GM12878 (cell line): ENCODE measurements at regions not wholly inside any gene's neighbourhood (a gene's known extent, or its start where the extent isn't known, plus 50 kb on each side); places are given as distances from the start of the nearest gene placed in this dataset.

Experiments
- ATAC-seq: fragments of 200-7000 bp; cut with Tn5 transposase; 3 replicates; pipeline ENCODE4 v1.9.1; 2020; ENCODE audit warnings: mild to moderate bottlenecking, moderate library complexity
- BruUV-seq: library from RNA; stranded (reverse); fragments of 400-500 nt; replicated peaks from 2 replicates; lab custom pipeline; 2021; lab: Mats Ljungman, UMichigan
- CTCF ChIA-PET: fragments of 300-600 bp; sonication (Branson Sonifier 250); formaldehyde crosslinking; extraction: SDS; loops from one replicate; lab custom pipeline; 2021; ENCODE audit warnings: inconsistent platforms; lab: Yijun Ruan, JAX
- POLR2A ChIA-PET: fragments of 350-600 bp; formaldehyde crosslinking; extraction: SDS; loops from one replicate; lab custom pipeline; 2021; ENCODE audit warnings: inconsistent platforms; lab: Charles Lee
- RAD21 ChIA-PET: fragments of 300-600 bp; sonication (Branson Sonifier 250); formaldehyde crosslinking; loops from one replicate; lab custom pipeline; 2023; ENCODE audit warnings: antibody characterized with exemption; ENCODE audit not compliant: unreplicated experiment; lab: Charles Lee
- SMC1A ChIA-PET: fragments of 300-600 bp; sonication (Branson Sonifier 250); formaldehyde crosslinking; loops from one replicate; lab custom pipeline; 2023; ENCODE audit not compliant: unreplicated experiment, uncharacterized antibody; lab: Charles Lee
- DNase-seq: peaks from one replicate; pipeline ENCODE4 v3.0.0-alpha.2; 2011; ENCODE audit warnings: low read depth, low spot score
- FAIRE-seq: peaks from 3 replicates; lab custom pipeline; 2011; peaks lifted over from hg19 to GRCh38; lab: Jason Lieb, UNC
- H2AFZ ChIP-seq: 2 replicates; pipeline ENCODE4 v1.6.0; 2011; ENCODE audit warnings: low read depth, low read length, control low read depth; ENCODE audit not compliant: control insufficient read depth
- H3K27ac ChIP-seq: 2 replicates; pipeline ENCODE4 v1.5.1; 2011; ENCODE audit warnings: control low read depth; ENCODE audit not compliant: control insufficient read depth, insufficient read depth
- H3K27me3 ChIP-seq, 2 experiments: replicated peaks in 1 of 2; 2 replicates each; pipeline versions ENCODE4 v1.6.0 to v1.6.1; 2011; ENCODE audit warnings: low read length in 1 of 2; ENCODE audit not compliant: control insufficient read depth in 2 of 2, insufficient read depth in 2 of 2
- H3K36me3 ChIP-seq, 2 experiments: 2 replicates each; pipeline ENCODE4 v1.5.1; 2011; ENCODE audit warnings: low read length in 1 of 2; ENCODE audit not compliant: control insufficient read depth in 2 of 2, insufficient read depth in 2 of 2
- H3K4me1 ChIP-seq: 2 replicates; pipeline ENCODE4 v1.6.1; 2011; ENCODE audit warnings: mild to moderate bottlenecking, low read length, moderate library complexity, mixed read lengths; ENCODE audit not compliant: control insufficient read depth, insufficient read depth
- H3K4me2 ChIP-seq: 2 replicates; pipeline ENCODE4 v1.6.0; 2011; ENCODE audit warnings: control low read depth; ENCODE audit not compliant: control insufficient read depth, insufficient read depth
- H3K4me3 ChIP-seq: fragments of 200-600 bp; sonication (generic); 2 replicates; pipeline ENCODE4 v1.5.1; 2016
- H3K79me2 ChIP-seq: 2 replicates; pipeline ENCODE4 v1.6.0; 2011; ENCODE audit warnings: low read length; ENCODE audit not compliant: control insufficient read depth, insufficient read depth
- H3K9ac ChIP-seq: 2 replicates; pipeline ENCODE4 v1.8.0; 2011; ENCODE audit warnings: low read length, control low read depth, mixed read lengths; ENCODE audit not compliant: control insufficient read depth, insufficient read depth
- H3K9me3 ChIP-seq: replicated peaks from 3 replicates; pipeline ENCODE4 v1.5.1; 2011; ENCODE audit warnings: mild to moderate bottlenecking, low read length; ENCODE audit not compliant: control insufficient read depth, insufficient read depth
- H4K20me1 ChIP-seq: 2 replicates; pipeline ENCODE4 v1.6.0; 2011; ENCODE audit not compliant: control insufficient read depth, insufficient read depth
- BMI1 ChIP-seq: fragments of 450-650 bp; IDR thresholded peaks from 2 replicates; pipeline ENCODE4 v1.6.1; 2016; ENCODE audit warnings: mild to moderate bottlenecking, moderate library complexity, borderline replicate concordance
- CBX5 ChIP-seq: sonication (generic); IDR thresholded peaks from 2 replicates; pipeline ENCODE4 v1.6.1; 2016; ENCODE audit warnings: low read depth, moderate library complexity, mild to moderate bottlenecking, inconsistent platforms
- CUX1 ChIP-seq: IDR thresholded peaks from 2 replicates; pipeline ENCODE4 v1.6.1; 2012; ENCODE audit warnings: improper control_type of control experiment, low read depth, low read length; ENCODE audit not compliant: insufficient replicate concordance
- EP300 ChIP-seq, 2 experiments: fragments of 150-350 bp in 1 of 2; IDR thresholded peaks; 2 replicates each; pipeline ENCODE4 v1.6.1; 2011 to 2012; ENCODE audit warnings: low read depth in 2 of 2, low read length in 2 of 2, borderline replicate concordance in 1 of 2, improper control_type of control experiment in 1 of 2, inconsistent platforms in 1 of 2; ENCODE audit not compliant: control insufficient read depth in 1 of 2
- GABPA ChIP-seq: IDR thresholded peaks from 2 replicates; pipeline ENCODE4 v1.6.1; 2014; ENCODE audit warnings: antibody characterized with exemption, low read depth, mild to moderate bottlenecking, inconsistent platforms
- MTA3 ChIP-seq: IDR thresholded peaks from 2 replicates; pipeline ENCODE4 v1.6.1; 2012; ENCODE audit warnings: low read length, inconsistent platforms, borderline replicate concordance
- NRF1 ChIP-seq: conservative IDR thresholded peaks from 2 replicates; pipeline ENCODE4 v1.6.1; 2011; ENCODE audit warnings: mild to moderate bottlenecking, low read depth, low read length, improper control_type of control experiment
- POU2F2 ChIP-seq: IDR thresholded peaks from 3 replicates; pipeline ENCODE4 v1.6.1; 2011; ENCODE audit warnings: low read depth, mild to moderate bottlenecking, low read length, borderline replicate concordance
- YY1 ChIP-seq: IDR thresholded peaks from 2 replicates; pipeline ENCODE4 v1.6.1; 2011; ENCODE audit warnings: low read depth, mild to moderate bottlenecking, low read length
- WGBS: methylation state at CpG from one replicate; pipeline ENCODE4 v1.1.6; 2016; ENCODE audit warnings: low lambda C conversion rate; ENCODE audit not compliant: insufficient replicate concordance, insufficient coverage; ENCODE audit errors: missing lambda C conversion rate; 5-methylcytosine and 5-hydroxymethylcytosine counted together
- in situ Hi-C: fragments of 300-500 bp; cut with MboI; formaldehyde crosslinking; loops from 9 replicates; pipeline ENCODE4 v1.14.3; 2018; ENCODE audit warnings: mixed read lengths
- intact Hi-C: fragments of 100-400 bp; cut with micrococcal nuclease; formaldehyde crosslinking; loops from one replicate; pipeline ENCODE4 v1.14.2; 2022; ENCODE audit not compliant: unreplicated experiment
- TF ChIP-seq, protein P1 (sequence below), 3 experiments: IDR thresholded peaks in 2 of 3; conservative IDR thresholded peaks in 1 of 3; 2 replicates each; pipeline ENCODE4 v1.5.1; 2011; ENCODE audit warnings: low read depth in 3 of 3, low read length in 3 of 3, mild to moderate bottlenecking in 3 of 3, control low read depth in 2 of 3, moderate library complexity in 2 of 3, inconsistent platforms in 1 of 3, mixed read lengths in 1 of 3; ENCODE audit not compliant: control insufficient read depth in 2 of 3, insufficient read depth in 1 of 3; ENCODE audit errors: extremely low read depth in 1 of 3
- TF ChIP-seq, protein P2 (sequence below): fragments of 450-650 bp; IDR thresholded peaks from 2 replicates; pipeline ENCODE4 v1.6.1; 2016; ENCODE audit warnings: mild to moderate bottlenecking, moderate library complexity, borderline replicate concordance

DNA sequence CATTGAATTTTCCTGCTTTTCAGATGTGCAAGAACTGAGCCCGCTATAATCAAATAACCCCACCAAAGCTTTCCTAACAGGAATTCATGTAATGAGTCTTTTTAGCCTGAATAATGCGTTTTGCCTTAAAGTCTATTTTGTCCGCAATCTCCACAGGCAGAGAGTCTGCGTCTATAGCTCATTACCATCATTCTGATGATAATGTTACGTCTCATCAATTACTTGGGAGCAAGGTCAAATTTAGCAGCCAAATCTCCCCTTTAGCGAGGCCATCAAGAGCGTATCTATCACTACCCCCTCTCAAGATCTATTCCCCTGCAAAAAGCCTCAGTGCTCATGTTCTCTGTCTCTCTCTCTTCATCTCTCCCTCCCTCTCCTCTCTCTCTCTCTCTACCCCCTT is 416.1 kb downstream of the ZSWIM6 start (continued):
- TF ChIP-seq CUX1 (no peak), NRF1 (no peak)
- TF ChIP-seq, all 136 proteins: peak for 0

DNA sequence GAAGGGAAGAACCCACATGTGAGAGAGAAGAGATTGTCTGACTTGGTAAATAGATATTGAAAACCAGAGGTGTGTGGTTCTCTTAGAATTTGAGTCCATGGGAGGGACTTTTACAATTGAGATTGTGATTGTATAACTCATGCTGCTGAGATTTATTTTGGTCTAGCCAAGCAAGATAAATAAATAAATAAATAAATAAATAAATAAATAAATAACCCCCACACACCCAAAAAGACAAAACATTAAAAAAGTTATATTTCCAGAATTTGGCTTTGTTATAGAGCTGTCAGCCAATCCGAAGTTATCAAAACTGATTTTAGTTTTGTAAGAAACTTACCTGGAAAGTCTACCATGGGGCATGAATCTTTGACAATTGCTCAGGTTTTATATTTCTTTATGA is 416.6 kb downstream of the ZSWIM6 start:
- Histone ChIP-seq H4K20me1 (no peaks in the 10 kb centered on the region), H3K9ac (no peak overlapping the region), H2AFZ (no peak overlapping the region), H3K4me2 (no peak overlapping the region), H3K79me2 (no peaks in the 10 kb centered on the region), H3K36me3 (no peaks in the 10 kb centered on the region), H3K9me3 (no peaks in the 10 kb centered on the region), H3K27ac (no peak overlapping the region), H3K4me1 (no peaks in the 10 kb centered on the region), H3K27me3 (no peaks in the 10 kb centered on the region), H3K4me3 (no peak overlapping the region)
- RAD21 ChIA-PET = no interaction called here
- CTCF ChIA-PET = no interaction called here
- POLR2A ChIA-PET = no interaction called here
- WGBS = 50% methylated on average over 1 of the region's 1 CpG
- no TSS peak for BruUV-seq
- no peak for FAIRE-seq
- intact Hi-C loops (no loop called here), in situ Hi-C loops (no loop called here)
- no peak for ATAC-seq
- DNase-seq = no peak
- SMC1A ChIA-PET = no interaction called here
- no peak for TF ChIP-seq BMI1
- TF ChIP-seq EP300 (IDR thresholded peaks at IDR 0.05; ENCODE audit: borderline replicate concordance in 1 of 2, control insufficient read depth in 1 of 2, low read depth in 2 of 2, low read length in 2 of 2) = no peak
- TF ChIP-seq POU2F2 = no peak
- TF ChIP-seq, protein P1, sequence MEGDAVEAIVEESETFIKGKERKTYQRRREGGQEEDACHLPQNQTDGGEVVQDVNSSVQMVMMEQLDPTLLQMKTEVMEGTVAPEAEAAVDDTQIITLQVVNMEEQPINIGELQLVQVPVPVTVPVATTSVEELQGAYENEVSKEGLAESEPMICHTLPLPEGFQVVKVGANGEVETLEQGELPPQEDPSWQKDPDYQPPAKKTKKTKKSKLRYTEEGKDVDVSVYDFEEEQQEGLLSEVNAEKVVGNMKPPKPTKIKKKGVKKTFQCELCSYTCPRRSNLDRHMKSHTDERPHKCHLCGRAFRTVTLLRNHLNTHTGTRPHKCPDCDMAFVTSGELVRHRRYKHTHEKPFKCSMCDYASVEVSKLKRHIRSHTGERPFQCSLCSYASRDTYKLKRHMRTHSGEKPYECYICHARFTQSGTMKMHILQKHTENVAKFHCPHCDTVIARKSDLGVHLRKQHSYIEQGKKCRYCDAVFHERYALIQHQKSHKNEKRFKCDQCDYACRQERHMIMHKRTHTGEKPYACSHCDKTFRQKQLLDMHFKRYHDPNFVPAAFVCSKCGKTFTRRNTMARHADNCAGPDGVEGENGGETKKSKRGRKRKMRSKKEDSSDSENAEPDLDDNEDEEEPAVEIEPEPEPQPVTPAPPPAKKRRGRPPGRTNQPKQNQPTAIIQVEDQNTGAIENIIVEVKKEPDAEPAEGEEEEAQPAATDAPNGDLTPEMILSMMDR (IDR thresholded peaks at IDR 0.05 in 2 of 3, conservative IDR thresholded peaks at IDR 0.05 in 1 of 3; ENCODE audit: control insufficient read depth in 2 of 3, extremely low read depth in 1 of 3, insufficient read depth in 1 of 3, low read depth in 3 of 3, low read length in 3 of 3) = no peak
- TF ChIP-seq NRF1 = no peak
- no peak for TF ChIP-seq GABPA
- TF ChIP-seq, protein P2, sequence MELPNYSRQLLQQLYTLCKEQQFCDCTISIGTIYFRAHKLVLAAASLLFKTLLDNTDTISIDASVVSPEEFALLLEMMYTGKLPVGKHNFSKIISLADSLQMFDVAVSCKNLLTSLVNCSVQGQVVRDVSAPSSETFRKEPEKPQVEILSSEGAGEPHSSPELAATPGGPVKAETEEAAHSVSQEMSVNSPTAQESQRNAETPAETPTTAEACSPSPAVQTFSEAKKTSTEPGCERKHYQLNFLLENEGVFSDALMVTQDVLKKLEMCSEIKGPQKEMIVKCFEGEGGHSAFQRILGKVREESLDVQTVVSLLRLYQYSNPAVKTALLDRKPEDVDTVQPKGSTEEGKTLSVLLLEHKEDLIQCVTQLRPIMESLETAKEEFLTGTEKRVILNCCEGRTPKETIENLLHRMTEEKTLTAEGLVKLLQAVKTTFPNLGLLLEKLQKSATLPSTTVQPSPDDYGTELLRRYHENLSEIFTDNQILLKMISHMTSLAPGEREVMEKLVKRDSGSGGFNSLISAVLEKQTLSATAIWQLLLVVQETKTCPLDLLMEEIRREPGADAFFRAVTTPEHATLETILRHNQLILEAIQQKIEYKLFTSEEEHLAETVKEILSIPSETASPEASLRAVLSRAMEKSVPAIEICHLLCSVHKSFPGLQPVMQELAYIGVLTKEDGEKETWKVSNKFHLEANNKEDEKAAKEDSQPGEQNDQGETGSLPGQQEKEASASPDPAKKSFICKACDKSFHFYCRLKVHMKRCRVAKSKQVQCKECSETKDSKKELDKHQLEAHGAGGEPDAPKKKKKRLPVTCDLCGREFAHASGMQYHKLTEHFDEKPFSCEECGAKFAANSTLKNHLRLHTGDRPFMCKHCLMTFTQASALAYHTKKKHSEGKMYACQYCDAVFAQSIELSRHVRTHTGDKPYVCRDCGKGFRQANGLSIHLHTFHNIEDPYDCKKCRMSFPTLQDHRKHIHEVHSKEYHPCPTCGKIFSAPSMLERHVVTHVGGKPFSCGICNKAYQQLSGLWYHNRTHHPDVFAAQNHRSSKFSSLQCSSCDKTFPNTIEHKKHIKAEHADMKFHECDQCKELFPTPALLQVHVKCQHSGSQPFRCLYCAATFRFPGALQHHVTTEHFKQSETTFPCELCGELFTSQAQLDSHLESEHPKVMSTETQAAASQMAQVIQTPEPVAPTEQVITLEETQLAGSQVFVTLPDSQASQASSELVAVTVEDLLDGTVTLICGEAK = no peak
- no peak for TF ChIP-seq MTA3
- TF ChIP-seq CBX5 = no peak
- no peak for TF ChIP-seq YY1
